T-helper 2 cell (primary cell): ENCODE measurements at regions not wholly inside any gene's neighbourhood (a gene's known extent, or its start where the extent isn't known, plus 50 kb on each side); places are given as distances from the start of the nearest gene placed in this dataset.

Source experiments
- DNase-seq, 5 experiments: peaks; one replicate each; pipeline versions ENCODE4 v3.0.0 to v3.0.0-alpha.2; 2012 to 2022

GRCh38 chr14:101151226-101151926 is 247.9 kb upstream of the RTL1 start:
- no peak for DNase-seq

DNA sequence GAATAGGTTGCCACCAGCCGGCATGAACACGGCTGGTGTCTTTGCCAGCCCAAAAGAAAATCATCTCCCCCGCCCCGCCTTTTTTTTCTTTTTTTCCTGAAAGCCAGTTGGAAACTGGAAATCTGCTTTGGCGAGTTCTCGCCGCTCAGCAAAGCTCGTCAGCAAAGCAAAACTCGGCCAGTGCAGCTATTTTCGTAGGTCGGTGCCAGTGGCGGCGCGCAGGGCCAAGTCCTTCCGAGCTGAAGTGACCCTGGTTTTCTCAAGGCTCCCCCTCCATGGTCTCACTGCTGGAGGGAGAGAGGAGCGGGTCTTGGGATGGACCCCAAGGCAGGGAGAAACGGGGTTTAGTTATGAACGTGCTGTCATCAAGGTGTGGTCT is 248.4 kb upstream of the RTL1 start:
- no peak for DNase-seq

- DNase-seq: no peak
Observed at GRCh38 chr14:101152855-101153254, 249.3 kb upstream of the RTL1 start.

GRCh38 chr14:101153691-101154090 is 250.2 kb upstream of the RTL1 start:
- DNase-seq: no peak

- DNase-seq: no peak
Observed at GRCh38 chr14:101155575-101155974, 252.1 kb upstream of the RTL1 start.

- DNase-seq: no peak
Observed at GRCh38 chr14:101167428-101167827, 263.9 kb upstream of the RTL1 start.

- no peak for DNase-seq
Observed at GRCh38 chr14:101169267-101169666, 265.7 kb upstream of the RTL1 start.

GRCh38 chr14:101171650-101172049 is 268.1 kb upstream of the RTL1 start:
- no peak for DNase-seq

DNA sequence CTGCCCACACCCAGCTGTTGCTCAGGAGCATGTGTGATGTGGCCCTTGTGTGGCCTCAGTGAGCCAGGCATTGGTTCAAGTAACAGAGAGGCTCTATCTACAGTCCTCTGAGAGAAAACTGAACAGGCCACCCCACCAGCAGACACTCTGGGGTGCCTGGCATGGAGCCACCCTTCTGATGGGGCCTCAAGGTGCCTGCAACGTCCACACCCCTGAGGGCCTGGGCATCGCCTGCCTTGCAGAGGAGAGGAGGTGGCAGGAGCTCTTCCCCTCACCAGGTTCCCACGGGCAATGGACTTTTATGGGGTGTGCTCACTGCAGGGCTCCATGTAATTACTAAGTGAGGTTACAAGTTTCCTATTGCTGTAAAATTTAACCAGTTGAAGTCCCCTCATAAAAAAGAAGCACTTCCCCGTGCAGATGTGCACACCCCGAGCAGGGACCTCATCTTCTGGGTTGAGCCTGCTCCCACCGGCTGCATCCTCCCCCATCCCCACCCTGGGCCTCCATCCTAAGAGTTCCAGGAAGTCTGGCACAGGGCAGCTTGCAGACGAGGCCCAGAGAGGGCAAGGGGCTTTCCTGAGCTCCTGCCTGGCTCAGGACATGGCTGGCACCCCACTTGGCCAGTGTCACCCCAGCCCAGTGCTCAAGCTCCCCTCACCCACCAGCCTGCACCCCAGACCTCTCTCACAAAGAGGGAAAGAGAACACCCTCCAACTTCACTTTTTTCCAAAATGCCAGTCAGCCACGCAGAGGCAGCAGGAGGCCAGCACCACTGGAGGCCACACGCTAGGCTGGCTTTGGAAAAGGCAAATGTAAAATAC is 270.4 kb upstream of the RTL1 start:
- DNase-seq: no peak

DNA sequence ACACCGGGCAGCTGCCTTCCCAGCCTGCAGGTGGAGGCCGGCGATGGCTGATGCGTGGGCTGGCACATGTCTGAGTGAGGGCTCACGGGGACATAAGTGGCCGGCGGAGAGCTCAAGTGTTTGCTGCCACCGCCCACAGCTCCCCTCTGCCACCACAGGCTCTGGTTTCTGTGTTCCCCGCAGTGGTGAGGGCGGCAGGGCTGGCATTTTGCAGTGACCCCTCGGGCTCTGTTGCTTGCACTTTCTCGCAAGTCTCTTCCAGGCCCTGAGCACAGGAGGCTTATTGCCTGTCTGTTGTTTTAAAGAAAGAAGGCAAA is 271.0 kb upstream of the RTL1 start:
- no peak for DNase-seq

DNA sequence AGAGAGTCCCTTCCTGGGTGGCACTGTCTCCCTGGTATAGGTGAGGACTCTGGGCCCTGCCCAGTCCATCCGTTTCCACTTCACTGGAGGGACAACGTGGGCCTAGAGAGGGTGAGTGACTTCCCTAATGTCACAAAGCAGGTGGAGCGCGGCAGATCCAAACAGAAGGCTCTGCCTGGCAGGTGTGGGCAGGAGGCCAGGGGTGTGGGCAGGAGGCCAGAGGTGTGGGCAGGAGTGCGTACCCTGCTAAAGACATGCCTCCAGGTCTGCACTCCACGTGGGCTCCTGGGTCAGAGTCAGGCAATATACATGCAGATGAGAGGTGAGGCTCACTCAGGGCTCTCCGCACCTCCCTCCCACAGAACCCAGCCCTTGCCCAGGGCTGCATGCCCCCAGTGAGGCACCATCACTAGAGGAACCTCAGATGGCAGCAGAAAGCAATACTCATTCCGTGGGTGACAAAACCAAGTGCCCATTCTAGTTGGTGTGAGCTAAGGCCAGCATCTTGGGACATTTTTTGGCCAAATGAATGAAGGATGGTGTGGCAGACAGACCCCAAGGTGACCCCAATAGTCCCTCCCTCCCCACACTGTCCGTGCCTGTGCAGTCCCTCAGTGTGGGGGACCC is 271.6 kb upstream of the RTL1 start:
- no peak for DNase-seq

- DNase-seq: no peak
Observed at GRCh38 chr14:101175731-101176534, 272.4 kb upstream of the RTL1 start.

- no peak for DNase-seq
Observed at GRCh38 chr14:101176535-101177205, 273.1 kb upstream of the RTL1 start.

DNA sequence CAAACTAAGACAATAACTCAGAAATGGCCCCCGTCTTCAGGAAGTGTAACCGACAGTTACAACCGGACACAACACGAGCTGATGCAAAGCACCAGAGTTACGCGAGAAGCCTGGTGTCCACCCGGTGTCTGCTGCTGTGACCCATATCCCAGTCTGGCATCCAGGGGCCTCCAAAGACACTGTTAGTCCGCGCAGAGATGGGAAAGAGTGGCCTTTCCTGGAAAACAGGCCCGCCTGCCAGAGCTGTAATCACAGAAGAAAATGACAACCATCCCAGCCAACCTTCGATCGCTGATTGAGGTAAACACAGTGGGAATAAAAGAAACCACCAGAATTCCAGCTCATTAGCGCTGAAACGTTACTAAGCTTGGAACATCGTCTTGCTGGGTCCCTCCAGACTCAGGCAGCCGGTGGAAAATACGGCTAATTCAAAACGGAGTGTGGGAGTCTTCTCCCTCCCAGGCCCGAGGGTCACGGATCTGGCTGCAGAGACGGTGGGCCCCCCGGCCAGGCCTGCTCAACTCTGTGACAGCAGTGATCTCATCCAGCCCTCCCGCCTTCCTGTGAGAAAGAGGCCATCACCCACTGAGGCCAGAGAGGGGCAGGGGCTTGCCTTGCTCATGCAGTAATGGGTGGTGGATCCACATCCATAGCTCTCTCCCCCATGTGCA is 273.9 kb upstream of the RTL1 start:
- DNase-seq: no peak

DNA sequence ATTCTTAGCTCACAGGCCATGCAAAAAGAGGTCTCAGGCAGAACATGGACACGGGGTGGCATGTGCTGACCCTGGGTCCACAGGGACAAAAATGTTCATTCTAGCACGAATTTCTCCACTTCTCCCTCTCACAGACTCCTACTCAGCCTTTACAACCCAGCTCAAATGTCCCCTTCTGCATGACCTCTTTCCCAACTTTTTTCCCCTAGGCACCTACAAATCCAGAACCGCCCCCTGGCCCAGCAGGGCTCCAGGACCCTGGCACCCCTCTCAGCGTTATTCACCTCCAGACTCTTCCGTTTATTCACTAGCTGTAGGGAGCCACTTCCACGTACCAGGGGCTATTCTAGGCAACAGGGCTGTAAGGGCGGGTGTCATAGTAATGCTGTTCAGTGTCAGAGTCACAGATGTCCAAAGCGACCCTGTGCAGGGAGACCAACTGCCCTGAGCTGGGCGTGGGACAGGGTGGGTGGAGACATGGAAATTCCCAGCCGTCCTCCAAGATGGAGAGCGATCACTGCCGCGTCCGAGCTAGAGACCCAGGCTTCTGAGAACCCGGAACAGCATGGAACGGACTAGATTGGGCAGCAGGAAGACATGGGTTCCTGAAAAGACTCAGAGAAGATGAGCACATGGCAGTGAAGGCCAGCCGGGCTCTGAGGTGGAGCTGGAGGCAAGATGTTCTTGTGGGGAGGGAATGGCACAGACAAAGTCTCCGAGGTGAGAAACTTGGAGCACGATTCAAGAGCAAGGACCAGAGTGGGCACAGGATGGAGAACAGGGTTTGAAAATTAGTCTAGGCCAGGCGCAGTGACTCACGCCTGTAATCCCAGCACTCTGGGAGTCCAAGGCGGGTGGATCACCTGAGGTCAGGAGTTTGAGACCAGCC is 274.9 kb upstream of the RTL1 start:
- DNase-seq: no peak

DNA sequence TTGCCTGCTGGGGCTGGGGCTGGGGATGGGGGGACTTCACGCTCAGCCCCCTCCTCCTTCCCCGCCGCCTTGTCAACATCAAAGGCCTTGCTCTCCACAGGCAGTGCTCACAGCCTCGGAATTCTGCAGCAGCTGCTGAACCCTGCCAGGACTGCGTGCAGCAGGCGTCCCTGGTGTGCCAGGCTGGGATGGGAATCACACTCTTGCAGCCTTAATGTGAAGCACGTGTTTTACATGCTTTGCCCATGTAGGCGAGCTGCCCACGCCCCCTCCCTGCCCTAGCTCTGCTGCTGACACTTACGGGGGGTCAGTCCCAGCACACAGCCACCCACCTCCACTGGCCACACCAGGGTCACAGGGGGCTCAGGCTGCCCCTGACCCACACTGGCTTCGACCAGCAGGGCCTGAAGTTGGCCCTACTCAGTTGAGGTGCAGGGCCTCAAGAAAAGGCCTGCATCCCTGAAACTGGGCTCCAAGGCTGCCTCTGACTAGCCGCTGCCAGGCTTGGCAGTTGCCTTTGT is 276.2 kb upstream of the RTL1 start:
- no peak for DNase-seq

DNA sequence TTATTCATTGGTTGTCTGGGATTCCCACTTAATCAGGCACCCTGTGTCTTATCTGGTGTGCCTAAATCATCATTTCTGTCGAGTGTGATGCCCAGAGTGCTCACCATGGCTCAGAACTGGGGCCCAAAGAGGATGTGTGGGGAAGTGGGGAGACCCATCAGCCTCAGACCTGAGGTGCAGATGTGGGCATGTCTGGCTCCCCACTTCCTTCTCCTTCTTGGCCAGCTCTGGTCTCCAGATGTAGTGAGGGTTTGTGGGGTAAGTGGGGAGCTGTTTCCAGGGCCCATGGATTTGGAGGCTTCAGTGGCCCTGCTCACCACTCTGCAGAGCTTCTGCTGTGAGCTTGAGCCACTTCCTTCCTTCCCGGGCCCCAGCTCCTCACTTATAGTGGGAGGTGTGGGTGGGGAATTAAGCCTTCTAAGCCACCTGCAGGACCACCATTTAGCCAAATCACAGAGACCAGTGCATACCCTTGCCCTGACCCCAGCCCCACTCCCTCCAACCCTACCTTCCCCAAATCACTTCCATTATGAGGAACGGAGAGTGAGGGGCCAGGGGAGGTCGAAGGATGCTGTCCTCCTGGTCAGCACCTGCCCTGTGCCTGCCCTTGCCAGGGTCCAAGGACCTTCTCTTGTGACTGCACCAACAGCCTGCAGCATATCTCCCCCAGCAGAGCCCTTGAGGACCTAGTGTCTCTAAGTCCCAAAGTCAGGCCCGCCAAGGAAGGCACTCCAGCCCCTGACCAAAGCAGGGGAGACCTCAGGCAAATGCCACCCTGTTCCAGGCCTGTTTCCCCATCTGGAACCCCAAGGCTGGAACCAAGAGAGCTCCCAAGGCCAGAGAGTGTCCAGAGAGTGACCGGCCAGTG is 278.2 kb upstream of the RTL1 start:
- DNase-seq: no peak

GRCh38 chr14:101182476-101182875 is 279.0 kb upstream of the RTL1 start:
- DNase-seq: no peak

- no peak for DNase-seq
Observed at GRCh38 chr14:101183376-101184103, 280.0 kb upstream of the RTL1 start.
